Pancreas (tissue), 10 donors: ENCODE measurements at regions not wholly inside any gene's neighbourhood (a gene's known extent, or its start where the extent isn't known, plus 50 kb on each side); places are given as distances from the start of the nearest gene placed in this dataset.

ENCODE experiments used
- ATAC-seq, 4 donors: fragments of 200-7000 bp; cut with Tn5 transposase; one replicate each; pipeline versions ENCODE4 v1.8.0 to v1.9.1; 2020; ENCODE audit warnings: mild to moderate bottlenecking in 4 of 4, moderate library complexity in 4 of 4
- DNase-seq, 6 donors: peaks; one replicate each; pipeline ENCODE4 v3.0.0-alpha.2; 2020
- FAIRE-seq: peaks from 2 replicates; lab custom pipeline; 2012; peaks lifted over from hg19 to GRCh38; lab: Jason Lieb, UNC
- H3K27ac ChIP-seq, 4 donors: fragments of 200-600 bp; sonication (generic); 1 replicate in 3 of 4; 2 replicates in 1 of 4; pipeline versions ENCODE4 v1.5.0 to v1.8.0; 2020
- H3K27me3 ChIP-seq, 4 donors: fragments of 200-600 bp; one replicate each; pipeline ENCODE4 v1.8.0; 2021
- H3K36me3 ChIP-seq, 3 donors: fragments of 200-600 bp; sonication (generic) in 1 of 3; one replicate each; pipeline versions ENCODE4 v1.5.0 to v1.8.0; 2020 to 2021
- H3K4me1 ChIP-seq, 3 donors: fragments of 200-600 bp; one replicate each; pipeline ENCODE4 v1.8.0; 2021
- H3K4me3 ChIP-seq, 4 donors: fragments of 200-600 bp; sonication (generic) in 2 of 4; one replicate each; pipeline versions ENCODE4 v1.5.0 to v1.8.0; 2020 to 2021
- H3K9me3 ChIP-seq, 4 donors: fragments of 200-600 bp; one replicate each; pipeline ENCODE4 v1.8.0; 2021
- WGBS, 2 donors: extraction: QIAGEN DNeasy Blood & Tissue Kit; methylation state at CpG; one replicate each; pipeline ENCODE4 v1.1.7; 2013; 5-methylcytosine and 5-hydroxymethylcytosine counted together
- intact Hi-C, 3 donors: fragments of 100-400 bp; cut with DNase I; formaldehyde crosslinking; loops; one replicate each; pipeline versions ENCODE4 v1.11.1 to v1.14.2; 2022
- TF ChIP-seq, protein P1 (sequence below), 4 donors: fragments of 200-600 bp; sonication (generic) in 3 of 4; IDR thresholded peaks; one replicate each; pipeline versions ENCODE4 v1.5.0 to v1.8.0; 2021; ENCODE audit warnings: antibody characterized with exemption in 4 of 4
- donor health status: healthy with polysubstance abuse.
- donor health status: DM: no; HTN: no; CAD: no; lungs with moderate emphysema.
- donor health status: DM: no; HTN: no; CAD: no.
- donor health status: control.
- donor health status: control.
- donor health status: Bipolar disorder and iron deficiency.
- donor health status: DM: yes; HTN: yes; CAD: no.
- donor health status: DM: no; HTN: no; CAD: no.
- donor health status: DM: no; HTN: no; CAD: no.
- donor health status: DM: yes; HTN: yes; CAD: no.

DNA sequence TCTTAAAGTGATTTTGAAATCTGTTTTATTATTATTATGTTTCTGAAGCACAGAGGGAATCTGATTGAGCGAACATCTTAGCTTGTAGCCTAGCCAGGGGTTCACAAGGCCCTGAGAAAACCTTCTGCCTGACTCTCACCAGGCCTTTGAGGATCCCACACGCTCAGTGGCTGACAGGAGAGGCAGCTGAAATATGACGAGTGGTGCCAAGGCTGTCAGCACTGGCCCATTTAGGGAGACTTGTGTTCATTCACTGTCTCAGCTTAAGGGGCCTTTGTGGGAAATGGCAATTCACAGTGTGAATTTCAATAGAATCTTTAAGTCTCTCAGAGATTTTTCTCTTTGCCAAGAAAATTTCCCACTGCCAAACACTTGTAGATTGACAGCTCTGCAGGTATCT lies 770.9 kb downstream of the TUSC7 start:
- intact Hi-C loops = no loop called here
- FAIRE-seq = no peak
- no peak for ATAC-seq
- no peak for DNase-seq
- Histone ChIP-seq H3K36me3 (no peaks in the 10 kb centered on the region), H3K4me3 (no peak overlapping the region), H3K9me3 (no peaks in the 10 kb centered on the region), H3K27me3 (no peaks in the 10 kb centered on the region), H3K4me1 (peaks cover 0 to 3% (median 0%) of the 10 kb centered on the region in 3 donors), H3K27ac (no peak overlapping the region)
- WGBS, 2 donors = 82 to 88% methylated on average over 3 of the region's 3 CpGs
- TF ChIP-seq, protein P1, sequence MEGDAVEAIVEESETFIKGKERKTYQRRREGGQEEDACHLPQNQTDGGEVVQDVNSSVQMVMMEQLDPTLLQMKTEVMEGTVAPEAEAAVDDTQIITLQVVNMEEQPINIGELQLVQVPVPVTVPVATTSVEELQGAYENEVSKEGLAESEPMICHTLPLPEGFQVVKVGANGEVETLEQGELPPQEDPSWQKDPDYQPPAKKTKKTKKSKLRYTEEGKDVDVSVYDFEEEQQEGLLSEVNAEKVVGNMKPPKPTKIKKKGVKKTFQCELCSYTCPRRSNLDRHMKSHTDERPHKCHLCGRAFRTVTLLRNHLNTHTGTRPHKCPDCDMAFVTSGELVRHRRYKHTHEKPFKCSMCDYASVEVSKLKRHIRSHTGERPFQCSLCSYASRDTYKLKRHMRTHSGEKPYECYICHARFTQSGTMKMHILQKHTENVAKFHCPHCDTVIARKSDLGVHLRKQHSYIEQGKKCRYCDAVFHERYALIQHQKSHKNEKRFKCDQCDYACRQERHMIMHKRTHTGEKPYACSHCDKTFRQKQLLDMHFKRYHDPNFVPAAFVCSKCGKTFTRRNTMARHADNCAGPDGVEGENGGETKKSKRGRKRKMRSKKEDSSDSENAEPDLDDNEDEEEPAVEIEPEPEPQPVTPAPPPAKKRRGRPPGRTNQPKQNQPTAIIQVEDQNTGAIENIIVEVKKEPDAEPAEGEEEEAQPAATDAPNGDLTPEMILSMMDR (IDR thresholded peaks at IDR 0.05) = no peak

DNA sequence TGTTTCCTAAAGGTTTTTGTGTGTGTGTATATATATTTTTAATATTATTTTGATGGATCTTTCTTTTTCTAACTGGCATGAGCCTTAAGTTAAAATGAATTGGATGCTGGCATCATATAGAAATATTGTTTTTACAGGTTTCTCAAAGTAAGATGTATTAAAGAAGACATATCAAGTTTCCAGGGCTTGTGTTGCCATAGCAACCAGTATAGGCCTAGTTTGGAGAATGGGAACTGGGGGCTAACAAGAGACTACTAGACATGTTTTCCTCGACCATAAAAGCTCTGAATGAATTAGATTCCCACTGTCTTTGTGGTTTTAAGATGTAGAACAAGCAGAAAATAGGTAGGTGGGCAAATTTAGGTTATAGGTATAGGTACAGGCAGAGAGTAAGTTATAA lies 771.4 kb downstream of the TUSC7 start:
- TF ChIP-seq, protein P1 (IDR thresholded peaks at IDR 0.05) = no peak

DNA sequence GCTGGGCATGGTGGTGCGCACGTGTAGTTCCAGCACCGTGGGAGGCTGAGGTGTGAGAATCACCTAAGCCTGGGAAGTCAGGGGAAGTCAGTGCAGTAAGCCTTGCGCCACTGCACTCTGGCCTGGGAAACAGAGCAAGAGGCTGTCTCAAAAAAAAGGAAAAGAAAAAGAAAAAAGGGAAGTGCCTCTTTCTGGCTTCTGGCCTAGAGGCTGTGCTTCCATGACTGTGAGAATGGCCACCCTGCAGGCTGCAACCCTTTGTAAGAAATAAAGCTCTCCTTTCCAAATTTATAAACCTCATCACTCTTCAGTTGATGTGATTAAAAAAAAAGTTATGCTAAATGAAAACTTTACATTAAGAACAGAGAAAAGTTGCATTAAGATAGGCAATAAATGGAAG lies 774.3 kb downstream of the TUSC7 start:
- Histone ChIP-seq H3K36me3 (no peaks in the 10 kb centered on the region), H3K4me3 (no peak overlapping the region), H3K27me3 (no peaks in the 10 kb centered on the region), H3K4me1 (no peaks in the 10 kb centered on the region), H3K9me3 (no peaks in the 10 kb centered on the region), H3K27ac (no peak overlapping the region)
- no peak for ATAC-seq
- TF ChIP-seq, protein P1 (IDR thresholded peaks at IDR 0.05) = no peak
- intact Hi-C loops = no loop called here
- WGBS, 2 donors = 92 to 95% methylated on average over 4 of the region's 4 CpGs
- no peak for FAIRE-seq
- DNase-seq = no peak

More for the DNA sequence above, 771.4 kb downstream of the TUSC7 start:
- intact Hi-C loops = no loop called here
- FAIRE-seq (no peak), ATAC-seq (no peak), DNase-seq (no peak)
- 79 to 85% methylated on average over 1 of the region's 1 CpG for WGBS, 2 donors
- H3K27ac ChIP-seq = no peak overlapping the region
- H3K27me3 ChIP-seq = no peaks in the 10 kb centered on the region
- H3K36me3 ChIP-seq = no peaks in the 10 kb centered on the region
- H3K9me3 ChIP-seq = no peaks in the 10 kb centered on the region
- H3K4me1 ChIP-seq = peaks cover 0 to 3% (median 0%) of the 10 kb centered on the region in 3 donors
- no peak overlapping the region for H3K4me3 ChIP-seq

DNA sequence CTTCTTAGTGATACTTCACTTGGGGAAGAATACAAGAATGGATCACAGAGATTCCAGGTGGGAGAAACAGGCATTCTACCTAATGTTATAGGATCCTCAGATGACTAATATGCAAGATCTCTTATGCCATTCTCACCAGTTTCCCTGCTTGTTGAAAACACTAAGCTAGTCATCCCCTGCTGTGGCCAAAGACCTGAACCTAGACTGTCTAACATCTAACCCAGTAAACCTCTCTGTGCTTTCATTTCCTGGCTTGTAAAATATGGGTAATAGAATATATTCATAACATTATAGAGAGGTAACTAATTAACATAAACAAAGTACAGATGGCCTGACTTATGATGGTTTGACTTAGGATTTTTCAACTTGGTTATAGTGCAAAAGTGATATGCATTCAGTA lies 776.3 kb downstream of the TUSC7 start:
- no peak for ATAC-seq
- DNase-seq = no peak
- no peak for FAIRE-seq

More for the DNA sequence above, 776.3 kb downstream of the TUSC7 start:
- Histone ChIP-seq H3K27ac (no peak overlapping the region), H3K9me3 (no peaks in the 10 kb centered on the region), H3K36me3 (no peaks in the 10 kb centered on the region), H3K27me3 (no peaks in the 10 kb centered on the region), H3K4me3 (no peak overlapping the region), H3K4me1 (no peaks in the 10 kb centered on the region)
- TF ChIP-seq, protein P1 (IDR thresholded peaks at IDR 0.05) = no peak
- intact Hi-C loops = no loop called here
